SK-N-SH treated with all-trans-retinoic acid at 6 μM for 48 hours (cell line): ENCODE measurements at regions not wholly inside any gene's neighbourhood (a gene's known extent, or its start where the extent isn't known, plus 50 kb on each side); places are given as distances from the start of the nearest gene placed in this dataset.

ENCODE experiments used
- ATAC-seq: fragments of 200-7000 bp; cut with Tn5 transposase; 3 replicates; pipeline ENCODE4 v1.9.1; 2020; ENCODE audit warnings: mild to moderate bottlenecking, moderate library complexity
- ARNTL ChIP-seq: fragments of 450-650 bp; formaldehyde crosslinking; IDR thresholded peaks from 2 replicates; pipeline ENCODE4 v1.5.0; 2020; ENCODE audit warnings: low read depth, mild to moderate bottlenecking, moderate library complexity, borderline replicate concordance
- BACH2 ChIP-seq: fragments of 250-450 bp; sonication (Bioruptor Pico); IDR thresholded peaks from 2 replicates; pipeline ENCODE4 v1.9.0; 2021; ENCODE audit warnings: mild to moderate bottlenecking, borderline replicate concordance
- CREB5 ChIP-seq: fragments of 250-450 bp; sonication (Bioruptor Pico); IDR thresholded peaks from 2 replicates; pipeline ENCODE4 v1.5.1; 2020; ENCODE audit warnings: low read depth, mild to moderate bottlenecking, moderate library complexity
- CSRNP3 ChIP-seq: fragments of 250-450 bp; sonication (Bioruptor Pico); IDR thresholded peaks from 2 replicates; pipeline ENCODE4 v1.5.1; 2021; ENCODE audit warnings: mild to moderate bottlenecking, moderate library complexity
- ESRRG ChIP-seq: fragments of 250-450 bp; sonication (Bioruptor Pico); IDR thresholded peaks from 2 replicates; pipeline ENCODE4 v1.6.1; 2021; ENCODE audit warnings: mild to moderate bottlenecking
- GLIS3 ChIP-seq: fragments of 250-450 bp; sonication (Bioruptor Pico); IDR thresholded peaks from 2 replicates; pipeline ENCODE4 v1.5.0; 2020; ENCODE audit warnings: mild to moderate bottlenecking, moderate library complexity
- ISL1 ChIP-seq: fragments of 250-450 bp; sonication (Bioruptor Pico); IDR thresholded peaks from 2 replicates; pipeline ENCODE4 v2.1.2; 2022; ENCODE audit warnings: mild to moderate bottlenecking, moderate library complexity
- OSR1 ChIP-seq: fragments of 250-450 bp; sonication (Bioruptor Pico); IDR thresholded peaks from 2 replicates; pipeline ENCODE4 v1.8.0; 2022; ENCODE audit warnings: moderate library complexity, mild to moderate bottlenecking, inconsistent platforms
- POU6F1 ChIP-seq: fragments of 250-450 bp; sonication (Bioruptor Pico); IDR thresholded peaks from 2 replicates; pipeline ENCODE4 v1.8.0; 2021; ENCODE audit warnings: low read depth, mild to moderate bottlenecking, moderate library complexity, borderline replicate concordance
- PPARA ChIP-seq: fragments of 250-450 bp; sonication (Bioruptor Pico); IDR thresholded peaks from 2 replicates; pipeline ENCODE4 v1.5.0; 2020; ENCODE audit warnings: mild to moderate bottlenecking, borderline replicate concordance
- RARB ChIP-seq: fragments of 250-450 bp; sonication (Bioruptor Pico); IDR thresholded peaks from 2 replicates; pipeline ENCODE4 v1.8.0; 2021; ENCODE audit warnings: mild to moderate bottlenecking, moderate library complexity
- SNAI2 ChIP-seq: fragments of 250-450 bp; sonication (Bioruptor Pico); IDR thresholded peaks from 2 replicates; pipeline ENCODE4 v1.5.0; 2020; ENCODE audit warnings: mild to moderate bottlenecking, moderate library complexity
- TCF4 ChIP-seq: fragments of 250-450 bp; sonication (Bioruptor Pico); IDR thresholded peaks from 2 replicates; pipeline ENCODE4 v1.8.0; 2021; ENCODE audit warnings: mild to moderate bottlenecking, moderate library complexity, borderline replicate concordance
- TOX ChIP-seq: fragments of 250-450 bp; sonication (Bioruptor Pico); IDR thresholded peaks from 2 replicates; pipeline ENCODE4 v1.8.0; 2021; ENCODE audit warnings: mild to moderate bottlenecking, moderate library complexity, borderline replicate concordance
- TSHZ2 ChIP-seq: fragments of 250-450 bp; sonication (Bioruptor Pico); IDR thresholded peaks from 2 replicates; pipeline ENCODE4 v1.5.0; 2020; ENCODE audit warnings: mild to moderate bottlenecking, moderate library complexity
- ZFP3 ChIP-seq: fragments of 250-450 bp; sonication (Bioruptor Pico); IDR thresholded peaks from 2 replicates; pipeline ENCODE4 v1.5.0; 2020; ENCODE audit warnings: mild to moderate bottlenecking, moderate library complexity
- ZFP30 ChIP-seq: fragments of 450-650 bp; formaldehyde crosslinking; IDR thresholded peaks from 2 replicates; pipeline ENCODE4 v1.5.0; 2022; ENCODE audit warnings: mild to moderate bottlenecking, moderate library complexity
- ZNF565 ChIP-seq: fragments of 450-650 bp; formaldehyde crosslinking; conservative IDR thresholded peaks from 2 replicates; pipeline ENCODE4 v1.5.0; 2020; ENCODE audit warnings: low read depth, mild to moderate bottlenecking, moderate library complexity
- ZNF70 ChIP-seq: fragments of 450-650 bp; formaldehyde crosslinking; IDR thresholded peaks from 2 replicates; pipeline ENCODE4 v1.5.0; 2020; ENCODE audit warnings: mild to moderate bottlenecking, moderate library complexity

GRCh38 chr10:4183761-4184261 is 398.8 kb upstream of the KLF6 start (continued):
- no peak for TF ChIP-seq GLIS3 (CRISPR knock-in tag)

- TF ChIP-seq ZNF70 (CRISPR knock-in tag) (no peak), TOX (CRISPR knock-in tag) (no peak), OSR1 (no peak), CSRNP3 (CRISPR knock-in tag) (no peak)
- ATAC-seq: no peak
Measured at GRCh38 chr10:4181621-4182049, 396.6 kb upstream of the KLF6 start.

GRCh38 chr10:4181081-4181480 is 396.1 kb upstream of the KLF6 start:
- TF ChIP-seq CREB5 (no peak), GLIS3 (CRISPR knock-in tag) (no peak), ISL1 (CRISPR knock-in tag) (no peak), ZFP3 (CRISPR knock-in tag) (no peak), POU6F1 (CRISPR knock-in tag) (no peak), ZNF70 (CRISPR knock-in tag) (no peak), ESRRG (CRISPR knock-in tag) (no peak), PPARA (CRISPR knock-in tag) (no peak), TOX (CRISPR knock-in tag) (no peak), CSRNP3 (CRISPR knock-in tag) (no peak), ZNF565 (CRISPR knock-in tag) (no peak), TSHZ2 (CRISPR knock-in tag) (no peak), SNAI2 (CRISPR knock-in tag) (no peak)
- no peak for ATAC-seq

- TF ChIP-seq TCF4 (CRISPR knock-in tag) (no peak), RARB (CRISPR knock-in tag) (no peak)
- no peak for ATAC-seq
Measured at GRCh38 chr10:4177791-4178190, 392.8 kb upstream of the KLF6 start.

GRCh38 chr10:4176500-4177281 is 391.7 kb upstream of the KLF6 start:
- ATAC-seq: no peak
- TF ChIP-seq CSRNP3 (CRISPR knock-in tag): no peak
- no peak for TF ChIP-seq OSR1
- no peak for TF ChIP-seq ARNTL (CRISPR knock-in tag)
- no peak for TF ChIP-seq GLIS3 (CRISPR knock-in tag)
- TF ChIP-seq BACH2: no peak
- no peak for TF ChIP-seq TSHZ2 (CRISPR knock-in tag)
- TF ChIP-seq ZNF565 (CRISPR knock-in tag): no peak
- no peak for TF ChIP-seq ZFP3 (CRISPR knock-in tag)
- TF ChIP-seq ESRRG (CRISPR knock-in tag): no peak
- TF ChIP-seq ISL1 (CRISPR knock-in tag): no peak
- TF ChIP-seq ZFP30 (CRISPR knock-in tag): no peak
